GM19240 (cell line): ENCODE measurements at regions not wholly inside any gene's neighbourhood (a gene's known extent, or its start where the extent isn't known, plus 50 kb on each side); places are given as distances from the start of the nearest gene placed in this dataset.

Source experiments
- DNase-seq: peaks from one replicate; pipeline ENCODE4 v3.0.0; 2011; ENCODE audit warnings: low spot score; ENCODE audit not compliant: insufficient read length

DNA sequence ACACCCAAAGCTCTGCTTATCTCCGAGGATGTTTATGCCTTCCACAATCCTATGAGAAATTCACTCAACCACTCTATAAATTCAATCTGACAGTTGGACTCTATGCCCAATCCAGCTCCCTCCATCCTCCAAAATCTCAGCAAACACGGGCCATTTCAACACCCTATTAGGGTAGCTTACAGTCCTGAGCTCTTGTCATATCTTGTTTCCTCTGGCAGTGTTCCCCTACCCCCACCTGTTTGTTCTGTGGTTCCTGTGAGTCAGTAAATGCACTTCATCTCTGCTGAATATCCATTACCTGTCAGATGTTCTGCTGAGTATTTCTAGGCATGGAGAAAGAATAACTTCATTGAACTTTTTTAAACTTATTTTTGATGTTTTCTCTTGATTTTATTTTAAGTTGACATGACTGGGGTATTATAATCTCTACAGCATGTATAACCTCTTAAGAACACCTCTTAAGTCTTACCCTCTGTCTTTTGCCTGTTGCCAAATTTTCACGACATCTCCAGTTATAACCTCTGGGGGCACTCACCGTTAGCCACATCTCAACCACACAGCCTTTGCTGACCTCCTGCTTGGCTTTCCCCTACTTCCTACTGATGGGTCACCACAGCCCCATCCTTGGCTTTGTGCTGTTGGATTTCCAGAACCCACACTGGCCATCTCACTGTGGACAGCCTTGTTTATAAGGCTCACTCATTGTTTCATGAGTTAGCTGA lies 317.0 kb upstream of the TMPO start:
- no peak for DNase-seq

DNA sequence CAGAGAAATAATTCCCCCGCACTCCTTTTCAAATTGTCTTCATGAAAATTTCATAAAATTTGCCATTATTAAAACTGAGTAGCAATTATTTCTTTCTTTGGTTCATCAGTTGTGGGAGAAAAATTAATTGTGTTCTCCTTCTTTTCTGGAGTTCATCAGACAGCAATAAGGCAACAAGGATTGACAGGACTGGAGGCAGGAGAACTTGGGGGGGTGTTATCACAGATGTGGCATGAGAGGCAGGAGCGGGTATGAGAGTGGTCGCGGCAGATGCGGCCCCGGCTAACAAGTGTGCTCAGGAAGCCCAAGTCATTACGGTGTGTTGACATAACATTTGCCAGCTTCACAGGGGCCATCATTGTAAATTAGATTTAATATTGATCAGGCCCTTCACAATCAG lies 306.6 kb upstream of the TMPO start:
- no peak for DNase-seq

- no peak for DNase-seq
Measured at GRCh38 chr12:98211909-98212695, 303.3 kb upstream of the TMPO start.

- no peak for DNase-seq
Measured at GRCh38 chr12:98213556-98213955, 301.8 kb upstream of the TMPO start.

DNA sequence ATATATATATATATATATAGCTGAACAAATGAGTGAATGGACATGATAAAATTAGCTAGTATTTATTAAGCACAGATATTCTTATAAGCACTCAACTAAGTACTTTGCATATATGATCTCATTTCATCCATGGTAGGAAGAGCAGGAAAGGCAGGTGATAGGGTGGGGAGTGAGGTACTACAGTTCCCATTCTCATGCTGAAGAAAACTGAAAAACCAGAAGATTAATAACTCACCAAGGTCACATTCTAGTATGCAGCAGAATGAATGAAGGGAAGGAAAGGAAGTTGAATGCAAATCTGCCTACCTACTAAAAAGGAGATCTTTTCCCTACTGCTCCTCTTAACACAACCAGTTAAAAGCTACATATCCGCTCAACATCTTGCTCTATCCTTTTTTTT lies 298.1 kb upstream of the TMPO start:
- DNase-seq = no peak

DNA sequence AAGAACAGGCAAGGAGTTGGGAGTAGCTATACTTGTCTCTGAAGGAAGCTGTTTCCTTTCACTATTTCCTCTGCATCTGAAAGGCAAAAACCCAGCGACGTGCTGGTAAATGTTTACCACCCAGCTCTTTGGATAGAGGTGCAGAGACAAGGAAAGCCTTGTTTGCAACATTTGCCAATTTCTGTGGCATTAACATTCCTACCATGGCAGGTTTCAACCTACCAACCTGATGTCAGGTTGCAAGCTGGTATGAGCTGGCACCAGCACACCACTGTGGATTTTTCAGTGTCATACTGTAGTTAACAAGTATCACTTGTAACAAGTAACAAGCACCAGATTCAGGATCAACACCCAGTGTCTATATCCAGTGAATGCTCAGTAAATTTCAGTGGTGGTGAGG lies 294.8 kb upstream of the TMPO start:
- no peak for DNase-seq

GRCh38 chr12:98221243-98221808 lies 294.1 kb upstream of the TMPO start:
- no peak for DNase-seq

DNA sequence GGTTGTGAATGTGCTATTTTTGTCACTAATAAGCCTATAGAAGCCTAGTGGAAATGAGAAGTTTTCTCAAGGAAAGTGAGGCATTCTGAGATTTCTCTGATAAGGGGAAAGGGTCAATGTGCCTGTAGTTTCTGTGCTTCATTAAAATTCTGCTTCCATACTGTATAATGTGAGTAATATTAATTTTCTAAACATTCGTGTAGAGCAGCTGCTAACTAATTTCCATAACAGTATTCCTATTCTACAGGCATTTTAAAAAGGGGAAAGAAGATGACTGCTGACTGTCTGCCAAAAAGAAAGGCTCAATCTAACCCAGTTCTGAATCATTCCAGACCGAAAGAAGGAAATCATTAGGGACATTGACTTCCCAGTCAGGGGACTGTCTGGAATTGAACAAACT lies 293.3 kb upstream of the TMPO start:
- DNase-seq = no peak

DNA sequence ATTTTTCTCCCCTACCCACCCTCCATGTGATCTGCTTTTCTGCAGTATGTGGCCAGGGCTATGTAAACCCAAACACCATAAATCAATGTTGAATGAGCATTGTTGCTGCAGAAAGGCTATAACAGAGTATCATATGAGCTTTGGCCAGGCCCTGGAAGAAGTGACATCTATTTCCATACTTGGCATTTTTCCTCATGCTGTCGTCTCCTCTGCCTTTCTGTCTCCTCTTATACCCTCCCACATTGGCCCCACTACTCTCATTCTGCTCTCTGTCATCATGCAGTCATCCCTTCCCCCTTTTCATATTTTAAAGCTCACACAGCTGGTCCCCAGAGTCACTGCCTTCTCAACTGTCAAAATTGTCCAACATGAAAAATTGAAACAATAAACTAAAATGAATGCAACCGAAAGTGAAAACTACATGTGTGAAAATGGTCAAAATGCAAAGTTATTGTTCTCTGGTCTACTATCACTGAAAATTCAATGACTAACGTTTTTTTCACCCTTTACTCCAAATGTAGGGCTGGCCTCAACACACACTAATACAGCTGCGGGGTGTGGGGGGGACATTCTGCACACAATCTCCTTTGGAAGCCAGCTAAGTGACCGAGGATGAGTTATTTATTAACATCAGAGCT lies 290.7 kb upstream of the TMPO start:
- no peak for DNase-seq

- no peak for DNase-seq
Measured at GRCh38 chr12:98227162-98227561, 288.2 kb upstream of the TMPO start.

GRCh38 chr12:98228683-98229539 lies 286.5 kb upstream of the TMPO start:
- DNase-seq = no peak

GRCh38 chr12:98229540-98229924 lies 285.9 kb upstream of the TMPO start:
- no peak for DNase-seq

- DNase-seq = no peak
Measured at GRCh38 chr12:98232753-98233390, 282.5 kb upstream of the TMPO start.

DNA sequence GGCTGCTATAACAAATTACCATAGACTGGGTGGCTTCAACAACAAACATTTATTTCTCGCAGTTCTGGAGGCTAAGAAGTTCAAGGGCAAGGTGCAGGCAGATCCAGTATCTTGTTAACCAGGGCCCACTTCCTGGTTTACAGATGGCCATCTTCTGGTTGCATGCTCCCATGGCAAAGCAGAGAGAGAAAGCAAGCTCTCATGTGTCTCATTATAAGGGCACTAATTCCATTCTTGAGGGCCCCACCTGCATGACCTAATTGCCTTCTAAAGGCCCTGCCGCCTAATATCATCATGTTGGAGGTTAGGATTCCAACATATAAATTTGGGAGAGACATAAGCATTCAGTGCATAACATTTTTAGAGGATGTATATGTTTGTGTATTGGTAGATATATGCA lies 280.1 kb upstream of the TMPO start:
- DNase-seq = no peak

DNA sequence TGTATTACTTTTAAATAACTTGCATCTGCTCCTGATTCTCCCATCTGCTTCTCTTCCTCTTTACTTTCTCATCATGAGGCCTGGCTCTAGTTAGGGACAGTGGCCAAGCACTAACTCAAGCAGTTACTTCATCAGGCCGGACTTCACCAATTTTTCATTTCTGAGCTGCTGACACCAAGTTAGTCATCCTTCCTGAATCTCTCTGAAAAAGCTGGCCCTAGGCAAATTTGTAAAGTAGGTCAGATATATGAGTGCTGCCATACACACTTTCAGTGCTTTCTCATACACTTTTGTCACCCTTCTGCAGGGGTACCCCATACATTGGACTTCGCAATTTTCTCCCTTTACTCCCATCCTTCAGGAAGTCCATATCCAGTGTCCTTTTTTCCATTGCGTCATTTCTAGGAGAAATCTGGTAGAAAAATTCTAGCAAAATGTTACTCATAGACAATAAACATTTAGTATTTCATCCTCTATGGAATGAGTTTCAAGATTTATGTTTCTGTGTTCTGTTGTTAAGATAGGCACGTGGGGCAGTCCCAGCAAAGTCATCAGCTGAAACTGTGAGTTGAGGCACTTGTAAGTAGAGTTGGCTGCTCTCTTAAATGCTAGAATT lies 276.8 kb upstream of the TMPO start:
- no peak for DNase-seq

GRCh38 chr12:98243190-98243589 lies 272.2 kb upstream of the TMPO start:
- DNase-seq = no peak

DNA sequence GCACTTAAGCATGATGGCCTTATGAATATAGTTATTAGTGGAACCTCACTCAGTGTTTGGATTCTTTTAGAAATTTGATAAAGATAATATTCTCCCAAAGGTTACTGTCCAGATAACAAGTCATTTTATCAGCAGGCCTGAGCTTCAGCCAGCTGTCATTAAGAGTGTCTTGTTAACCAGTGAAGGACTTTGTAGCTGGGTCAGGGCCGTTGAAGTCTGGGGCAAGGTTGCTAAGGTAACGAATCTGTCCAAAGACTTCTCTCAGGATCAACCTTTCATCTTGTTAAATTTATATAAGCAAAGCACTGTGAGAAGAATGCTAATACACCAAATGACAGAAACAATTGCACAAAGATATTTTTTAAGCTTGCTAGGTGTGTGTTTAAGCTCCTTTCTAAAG lies 271.3 kb upstream of the TMPO start:
- no peak for DNase-seq

- no peak for DNase-seq
Measured at GRCh38 chr12:98253207-98254037, 262.0 kb upstream of the TMPO start.

DNA sequence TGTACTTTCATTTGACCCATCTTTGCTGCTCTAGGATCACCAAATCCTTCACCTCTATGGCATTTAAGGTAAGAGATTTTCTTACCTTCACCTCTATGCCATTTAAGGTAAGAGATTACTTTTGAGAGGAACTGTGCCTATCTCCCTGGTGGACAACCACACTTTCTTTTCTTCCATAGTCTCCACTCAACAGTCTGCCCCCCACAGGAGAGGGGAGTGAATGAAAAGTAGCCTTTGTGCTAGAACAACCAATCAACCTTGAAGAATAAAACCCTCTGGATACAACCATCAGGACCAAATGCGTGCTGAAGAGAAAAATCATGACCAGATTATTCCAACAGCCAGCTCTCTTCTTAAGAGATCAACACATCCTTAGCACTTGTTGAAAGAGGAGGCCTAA lies 258.6 kb upstream of the TMPO start:
- DNase-seq = no peak

DNA sequence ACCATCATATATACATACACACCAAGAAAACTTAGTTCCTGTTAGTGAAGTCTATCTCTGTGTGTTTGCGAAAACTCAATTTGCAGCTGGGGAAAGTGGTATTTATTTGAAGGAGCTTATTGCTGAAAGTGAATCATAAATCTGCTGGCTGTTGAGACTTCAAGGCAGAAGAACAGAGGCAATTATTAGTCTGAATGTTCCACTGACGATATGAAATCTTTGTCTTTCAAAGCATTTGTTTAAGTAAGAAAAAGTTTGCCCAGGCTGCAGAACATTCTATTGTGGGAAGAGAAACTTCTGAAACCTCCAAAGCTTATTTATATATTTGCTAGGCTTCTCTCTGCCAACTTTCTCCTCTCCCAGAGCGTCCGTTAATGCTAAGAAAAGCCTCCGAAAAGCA lies 255.7 kb upstream of the TMPO start:
- no peak for DNase-seq
